CD14-positive monocyte (primary cell): ENCODE measurements at regions not wholly inside any gene's neighbourhood (a gene's known extent, or its start where the extent isn't known, plus 50 kb on each side); places are given as distances from the start of the nearest gene placed in this dataset.

Experiments used
- DNase-seq, 3 donors: peaks; one replicate each; pipeline ENCODE4 v3.0.0-alpha.2; 2011 to 2022
- H2AFZ ChIP-seq: 2 replicates; pipeline ENCODE4 v1.6.0; 2012; ENCODE audit warnings: mild to moderate bottlenecking, low read depth, low read length, inconsistent platforms; ENCODE audit not compliant: insufficient read depth, poor library complexity, severe bottlenecking
- H3K27ac ChIP-seq, 2 donors: 1 replicate in 1 of 2; 2 replicates in 1 of 2; pipeline ENCODE4 v1.5.1; 2012 to 2013; ENCODE audit warnings: low read length in 2 of 2, control low read depth in 1 of 2, inconsistent platforms in 1 of 2, low read depth in 1 of 2, mild to moderate bottlenecking in 1 of 2
- H3K27me3 ChIP-seq, 2 donors: one replicate each; pipeline versions ENCODE4 v1.6.0 to v1.6.1; 2011 to 2013; ENCODE audit warnings: low read length in 2 of 2; ENCODE audit not compliant: control insufficient read depth in 2 of 2, insufficient read depth in 2 of 2
- H3K36me3 ChIP-seq, 2 donors: replicated peaks in 1 of 2; 1 replicate in 1 of 2; 2 replicates in 1 of 2; pipeline versions ENCODE4 v1.5.1 to v1.6.1; 2012 to 2013; ENCODE audit warnings: low read length in 2 of 2, control low read depth in 1 of 2, inconsistent platforms in 1 of 2, mild to moderate bottlenecking in 1 of 2; ENCODE audit not compliant: insufficient read depth in 2 of 2, control insufficient read depth in 1 of 2
- H3K4me1 ChIP-seq, 2 donors: 1 replicate in 1 of 2; 2 replicates in 1 of 2; pipeline versions ENCODE4 v1.5.1 to v1.6.1; 2012 to 2013; ENCODE audit warnings: low read length in 2 of 2, control low read depth in 1 of 2, inconsistent platforms in 1 of 2, mild to moderate bottlenecking in 1 of 2, moderate library complexity in 1 of 2; ENCODE audit not compliant: insufficient read depth in 2 of 2, control insufficient read depth in 1 of 2
- H3K4me2 ChIP-seq: replicated peaks from 2 replicates; pipeline ENCODE3; 2012; ENCODE audit warnings: low read length, moderate library complexity, mild to moderate bottlenecking; ENCODE audit not compliant: poor library complexity, severe bottlenecking; ENCODE audit errors: extremely low read depth
- H3K4me3 ChIP-seq, 3 experiments: fragments of 200-600 bp in 1 of 3; sonication (generic) in 1 of 3; replicated peaks in 1 of 3; 1 replicate in 2 of 3; 2 replicates in 1 of 3; pipeline ENCODE4 v1.5.1; 2011 to 2013; ENCODE audit warnings: low read length in 3 of 3, mild to moderate bottlenecking in 3 of 3, control low read depth in 2 of 3, low read depth in 2 of 3, inconsistent platforms in 1 of 3, moderate library complexity in 1 of 3
- H3K79me2 ChIP-seq: 2 replicates; pipeline ENCODE4 v1.6.0; 2012; ENCODE audit warnings: mild to moderate bottlenecking, control low read depth, inconsistent platforms, low read length, moderate library complexity; ENCODE audit not compliant: insufficient read depth
- H3K9ac ChIP-seq: 2 replicates; pipeline ENCODE4 v1.6.0; 2017; ENCODE audit warnings: low read length, mild to moderate bottlenecking; ENCODE audit not compliant: insufficient read depth, poor library complexity, severe bottlenecking
- H3K9me3 ChIP-seq, 2 donors: replicated peaks in 1 of 2; 1 replicate in 1 of 2; 2 replicates in 1 of 2; pipeline versions ENCODE4 v1.5.1 to v1.6.1; 2012 to 2013; ENCODE audit warnings: low read length in 2 of 2, control low read depth in 1 of 2; ENCODE audit not compliant: control insufficient read depth in 1 of 2, insufficient read depth in 1 of 2
- H4K20me1 ChIP-seq: 2 replicates; pipeline ENCODE4 v1.6.0; 2012; ENCODE audit warnings: mild to moderate bottlenecking, low read length, control low read depth, moderate library complexity; ENCODE audit not compliant: insufficient read depth
- H3K27ac Mint-ChIP-seq, 7 donors: one replicate each; pipeline ENCODE4 v1.8.0; 2020; ENCODE audit warnings: mild to moderate bottlenecking in 7 of 7, mixed read lengths in 7 of 7, moderate library complexity in 6 of 7, inconsistent platforms in 2 of 7
- H3K27me3 Mint-ChIP-seq, 3 donors: one replicate each; pipeline ENCODE4 v1.8.0; 2021 to 2022; ENCODE audit warnings: low read depth in 3 of 3, mild to moderate bottlenecking in 3 of 3, mixed read lengths in 3 of 3, moderate library complexity in 3 of 3, inconsistent platforms in 1 of 3
- H3K36me3 Mint-ChIP-seq, 2 donors: one replicate each; pipeline ENCODE4 v1.8.0; 2020; ENCODE audit warnings: mixed read lengths in 2 of 2, inconsistent platforms in 1 of 2, mild to moderate bottlenecking in 1 of 2
- H3K4me1 Mint-ChIP-seq: one replicate; pipeline ENCODE4 v1.8.0; 2020; ENCODE audit warnings: mild to moderate bottlenecking, mixed read lengths
- H3K4me3 Mint-ChIP-seq, 2 donors: one replicate each; pipeline ENCODE4 v1.8.0; 2020; ENCODE audit warnings: mild to moderate bottlenecking in 2 of 2, mixed read lengths in 2 of 2, moderate library complexity in 1 of 2
- H3K9me3 Mint-ChIP-seq, 7 donors: one replicate each; pipeline ENCODE4 v1.8.0; 2020 to 2022; ENCODE audit warnings: mixed read lengths in 7 of 7, mild to moderate bottlenecking in 6 of 7, moderate library complexity in 6 of 7, inconsistent platforms in 2 of 7
- WGBS: methylation state at CpG from one replicate; pipeline ENCODE4 v1.1.5; 2013; ENCODE audit warnings: missing lambda C conversion rate; ENCODE audit not compliant: insufficient coverage; 5-methylcytosine and 5-hydroxymethylcytosine counted together
- intact Hi-C, 2 donors: fragments of 100-400 bp; cut with micrococcal nuclease; formaldehyde crosslinking; loops; one replicate each; pipeline versions ENCODE4 v1.15.0 to v1.15.1; 2023
- TF ChIP-seq, protein P1 (sequence below): fragments of 200-600 bp; IDR thresholded peaks from one replicate; pipeline ENCODE4 v1.8.0; 2022; ENCODE audit warnings: antibody characterized with exemption, mild to moderate bottlenecking

DNA sequence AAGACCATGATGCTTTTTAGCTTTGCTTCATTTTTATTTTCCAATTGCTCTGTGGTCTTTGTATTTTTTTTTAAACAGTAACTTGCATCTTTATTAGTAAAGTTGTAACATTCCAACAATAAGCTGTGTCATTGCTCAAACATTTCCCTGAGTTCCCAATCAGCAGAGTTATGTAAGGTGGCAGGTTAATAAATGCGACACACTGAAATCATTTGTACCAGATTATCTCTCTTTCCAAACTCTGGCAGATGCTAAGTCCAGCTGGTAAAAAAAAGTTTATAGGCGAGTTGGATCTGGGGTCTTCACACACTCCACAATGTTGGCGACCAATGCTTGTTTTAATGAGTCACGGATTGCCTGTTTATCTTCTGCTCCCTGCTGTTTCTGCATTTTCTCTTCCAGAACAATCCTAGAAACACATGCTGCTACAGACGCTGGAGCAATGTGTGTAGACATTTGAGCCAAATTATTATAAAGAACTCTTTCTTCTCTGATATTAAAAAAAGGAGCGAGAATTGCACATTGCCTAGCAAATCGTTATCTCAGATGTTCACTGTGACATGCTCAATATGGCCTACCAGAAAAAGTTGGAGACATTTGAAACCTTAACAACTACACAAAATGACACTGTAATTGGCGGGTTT is 113.6 kb upstream of the IFNGR1 start:
- no peak for DNase-seq
- no peaks in the 10 kb centered on the region for H4K20me1 ChIP-seq
- Mint-ChIP-seq H3K36me3 (no peaks in the 10 kb centered on the region), H3K9me3 (no peaks in the 10 kb centered on the region), H3K27me3 (peaks cover 12 to 15% (median 13%) of the 10 kb centered on the region in 3 donors), H3K27ac (no peak overlapping the region), H3K4me1 (no peaks in the 10 kb centered on the region), H3K4me3 (peak overlapping the region in 1 of 2 donors; percentile 24)
- H3K79me2 ChIP-seq, result no peaks in the 10 kb centered on the region
- no peaks in the 10 kb centered on the region for H3K4me1 ChIP-seq
- no peak overlapping the region for H3K27ac ChIP-seq
- no peaks in the 10 kb centered on the region for H3K9me3 ChIP-seq
- H3K9ac ChIP-seq, result no peak overlapping the region
- TF ChIP-seq, protein P1, sequence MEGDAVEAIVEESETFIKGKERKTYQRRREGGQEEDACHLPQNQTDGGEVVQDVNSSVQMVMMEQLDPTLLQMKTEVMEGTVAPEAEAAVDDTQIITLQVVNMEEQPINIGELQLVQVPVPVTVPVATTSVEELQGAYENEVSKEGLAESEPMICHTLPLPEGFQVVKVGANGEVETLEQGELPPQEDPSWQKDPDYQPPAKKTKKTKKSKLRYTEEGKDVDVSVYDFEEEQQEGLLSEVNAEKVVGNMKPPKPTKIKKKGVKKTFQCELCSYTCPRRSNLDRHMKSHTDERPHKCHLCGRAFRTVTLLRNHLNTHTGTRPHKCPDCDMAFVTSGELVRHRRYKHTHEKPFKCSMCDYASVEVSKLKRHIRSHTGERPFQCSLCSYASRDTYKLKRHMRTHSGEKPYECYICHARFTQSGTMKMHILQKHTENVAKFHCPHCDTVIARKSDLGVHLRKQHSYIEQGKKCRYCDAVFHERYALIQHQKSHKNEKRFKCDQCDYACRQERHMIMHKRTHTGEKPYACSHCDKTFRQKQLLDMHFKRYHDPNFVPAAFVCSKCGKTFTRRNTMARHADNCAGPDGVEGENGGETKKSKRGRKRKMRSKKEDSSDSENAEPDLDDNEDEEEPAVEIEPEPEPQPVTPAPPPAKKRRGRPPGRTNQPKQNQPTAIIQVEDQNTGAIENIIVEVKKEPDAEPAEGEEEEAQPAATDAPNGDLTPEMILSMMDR, result no peak
- intact Hi-C loops, result no loop called here
- no CpG with 5 or more reads among the region's 8 CpGs for WGBS
- no peak overlapping the region for H3K4me3 ChIP-seq
- no peaks in the 10 kb centered on the region for H3K36me3 ChIP-seq
- no peak overlapping the region for H2AFZ ChIP-seq
- H3K4me2 ChIP-seq, result no peak overlapping the region
- peaks cover 6% of the 10 kb centered on the region in 2 donors for H3K27me3 ChIP-seq

DNA sequence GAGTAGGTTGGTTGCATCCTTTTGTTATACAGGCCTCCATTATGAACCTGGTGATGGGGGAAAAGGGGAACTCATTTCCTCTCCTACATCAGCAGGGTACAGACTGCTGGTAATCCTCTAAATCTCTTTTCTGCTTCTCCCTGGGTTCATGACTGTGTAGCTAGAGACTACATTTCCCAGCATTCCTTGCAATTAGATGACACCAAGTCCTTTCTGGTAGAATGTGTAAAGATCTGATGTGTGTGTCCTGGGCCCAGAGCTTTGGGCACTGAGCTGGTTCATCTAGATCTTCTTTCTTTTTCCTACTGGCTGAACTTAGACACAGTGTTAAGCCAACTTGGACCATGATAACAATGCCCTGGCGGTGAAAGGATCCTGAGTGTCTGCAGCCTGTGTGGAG is 104.7 kb upstream of the IFNGR1 start:
- Mint-ChIP-seq H3K27me3 (peaks cover 0 to 5% (median 2%) of the 10 kb centered on the region in 3 donors), H3K4me1 (no peaks in the 10 kb centered on the region), H3K4me3 (no peak overlapping the region), H3K9me3 (no peaks in the 10 kb centered on the region), H3K27ac (no peak overlapping the region), H3K36me3 (no peaks in the 10 kb centered on the region)
- Histone ChIP-seq H2AFZ (no peak overlapping the region), H3K9ac (no peak overlapping the region), H3K27ac (no peak overlapping the region), H3K4me1 (no peaks in the 10 kb centered on the region), H3K4me2 (no peak overlapping the region), H3K4me3 (no peak overlapping the region), H3K79me2 (no peaks in the 10 kb centered on the region), H3K27me3 (no peaks in the 10 kb centered on the region), H3K9me3 (no peaks in the 10 kb centered on the region), H4K20me1 (no peaks in the 10 kb centered on the region), H3K36me3 (no peaks in the 10 kb centered on the region)
- intact Hi-C loops, result no loop called here
- DNase-seq, result peak in 1 of 3 donors; percentile 13
- 100% methylated on average over 1 of the region's 1 CpG for whole genome bisulfite sequencing
- TF ChIP-seq, protein P1, result no peak
